NCI-H526 (cell line): ENCODE measurements at regions not wholly inside any gene's neighbourhood (a gene's known extent, or its start where the extent isn't known, plus 50 kb on each side); places are given as distances from the start of the nearest gene placed in this dataset.
"Not testable (repeated sequence)": the region's sequence is repeated elsewhere in the genome, so short reads cannot be mapped to it uniquely, and the experiment has no call there.

Source experiments
- DNase-seq, 2 experiments: peaks; one replicate each; lab custom pipeline; 2025; lab: John Stamatoyannopoulos, UW

DNA sequence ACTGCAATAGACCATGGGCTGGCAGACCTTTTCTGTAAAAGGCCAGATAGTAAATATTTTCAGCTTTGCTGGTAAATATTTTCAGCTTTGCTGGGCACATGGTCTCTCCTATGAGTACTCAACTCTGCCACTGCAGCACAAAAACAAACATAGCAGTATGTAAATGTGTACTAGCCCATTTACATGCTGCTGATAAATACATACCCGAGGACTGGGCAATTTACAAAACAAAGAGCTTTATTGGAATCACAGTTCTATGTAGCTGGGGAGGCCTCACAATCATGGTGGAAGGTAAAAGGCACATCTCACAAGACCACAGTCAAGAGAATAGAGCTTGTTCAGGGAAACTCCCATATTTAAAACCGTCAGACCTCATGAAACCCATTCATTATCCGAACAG lies 793.0 kb downstream of the EDEM1 start:
- peak; percentile 22 to 49 for DNase-seq

DNA sequence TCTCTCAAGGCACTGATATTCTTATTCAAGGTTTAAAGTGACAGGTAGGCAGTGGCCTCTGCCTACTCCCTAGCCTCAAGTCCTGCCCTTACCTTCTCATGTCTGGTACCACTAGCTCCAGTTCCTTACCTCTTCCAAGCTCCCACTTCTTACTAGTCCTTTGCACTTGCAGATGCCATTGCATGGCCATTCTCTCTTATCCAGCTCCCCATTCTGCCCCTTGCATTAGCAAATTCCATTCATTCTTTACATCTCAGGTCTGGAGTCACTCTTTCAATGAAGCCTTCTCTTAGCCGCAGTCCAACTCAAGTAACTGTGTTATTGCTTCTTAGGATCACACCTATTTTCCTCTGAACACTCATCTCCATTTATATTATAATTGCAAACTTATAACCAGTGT lies 807.1 kb downstream of the EDEM1 start:
- no peak for DNase-seq

DNA sequence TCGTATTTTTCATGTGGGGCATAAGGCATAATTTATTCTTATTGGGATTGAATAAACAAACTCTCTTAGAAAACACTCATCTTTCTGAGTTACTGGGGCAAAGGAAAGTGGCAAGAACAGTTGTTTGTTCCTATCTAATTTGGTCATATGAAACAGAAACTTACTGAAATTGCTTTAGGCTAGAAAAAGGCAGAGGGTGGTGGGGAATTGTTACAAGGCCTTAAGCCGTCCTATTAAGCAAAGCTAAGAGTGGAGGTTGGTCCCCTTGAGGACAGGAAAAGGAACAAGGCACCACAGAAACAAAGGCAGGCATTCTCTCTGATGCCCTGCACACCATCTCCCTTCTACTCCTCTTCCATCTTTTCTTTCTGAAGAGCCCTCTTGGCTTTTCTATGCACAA lies 830.9 kb downstream of the EDEM1 start:
- DNase-seq: no peak

DNA sequence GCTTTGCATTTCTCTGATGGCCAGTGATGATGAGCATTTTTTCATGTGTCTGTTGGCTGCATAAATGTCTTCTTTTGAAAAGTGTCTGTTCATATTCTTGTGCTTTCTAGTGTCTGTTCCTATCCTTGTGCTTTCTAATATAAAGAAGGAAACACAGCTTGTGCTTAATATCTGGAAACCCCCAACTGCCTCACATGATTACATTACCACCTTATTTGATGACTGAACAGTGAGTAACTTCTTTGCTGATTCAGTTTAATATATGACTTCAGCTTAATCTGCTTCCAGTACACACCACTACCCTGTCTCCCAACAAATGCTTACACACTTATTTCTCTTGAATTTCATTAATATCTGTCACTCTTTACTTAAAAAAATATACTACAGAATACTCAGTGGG lies 835.1 kb downstream of the EDEM1 start:
- DNase-seq: no peak

DNA sequence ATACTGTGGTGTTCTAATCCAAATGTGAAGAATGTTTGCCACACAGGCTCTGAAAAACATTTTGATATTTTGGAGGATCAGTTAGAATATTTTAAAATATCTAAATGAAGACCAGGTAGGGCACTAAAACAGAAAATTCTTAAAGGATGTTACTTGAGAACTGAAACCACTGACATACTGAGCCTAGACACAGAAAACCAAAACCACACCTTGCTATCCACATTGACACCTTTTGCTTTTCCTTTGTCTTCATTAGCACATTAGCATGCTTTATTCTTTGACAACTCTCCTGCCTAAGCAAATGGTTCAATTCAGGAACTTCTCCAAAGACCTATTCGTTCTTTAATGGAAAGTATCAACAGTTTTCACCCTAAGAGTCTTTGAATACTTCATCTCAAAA lies 835.9 kb upstream of the GRM7 start:
- no peak for DNase-seq

DNA sequence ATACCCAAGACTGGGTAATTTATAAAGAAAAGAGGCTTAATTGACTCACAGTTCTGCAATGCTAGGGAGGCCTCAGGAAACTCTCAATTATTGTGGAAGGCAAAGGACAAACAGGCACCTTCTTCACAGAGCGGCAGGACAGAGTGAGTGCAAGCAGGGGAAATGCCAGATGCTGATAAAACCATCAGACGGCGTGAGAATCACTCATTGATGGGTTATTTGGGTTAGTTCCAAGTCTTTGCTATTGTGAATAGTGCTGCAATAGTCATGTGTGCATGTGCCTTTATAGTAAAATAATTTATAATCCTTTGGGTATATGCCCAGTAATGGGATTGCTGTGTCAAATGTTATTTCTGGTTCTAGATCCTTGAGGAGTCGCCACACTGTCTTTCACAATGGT lies 830.3 kb upstream of the GRM7 start:
- not testable (repeated sequence) for DNase-seq

DNA sequence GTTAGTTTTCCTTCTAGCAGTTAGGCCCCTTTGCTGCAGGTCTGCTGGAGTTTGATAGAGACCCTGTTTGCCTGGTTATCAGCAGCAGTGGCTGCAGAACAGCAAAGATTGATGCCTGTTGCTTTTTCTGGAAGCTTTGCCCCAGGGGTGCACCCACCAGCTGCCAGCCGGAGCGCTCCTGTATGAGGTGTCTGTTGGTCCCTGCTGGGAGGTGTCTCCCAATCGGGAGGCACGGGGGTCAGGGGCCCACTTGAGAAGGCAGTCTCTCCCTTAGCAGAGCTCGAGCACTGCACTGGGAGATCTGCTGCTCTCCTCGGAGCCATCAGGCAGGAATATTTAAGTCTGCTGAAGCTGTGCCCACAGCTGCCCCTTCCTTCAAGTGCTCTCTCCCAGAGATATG lies 825.3 kb upstream of the GRM7 start:
- no peak for DNase-seq

DNA sequence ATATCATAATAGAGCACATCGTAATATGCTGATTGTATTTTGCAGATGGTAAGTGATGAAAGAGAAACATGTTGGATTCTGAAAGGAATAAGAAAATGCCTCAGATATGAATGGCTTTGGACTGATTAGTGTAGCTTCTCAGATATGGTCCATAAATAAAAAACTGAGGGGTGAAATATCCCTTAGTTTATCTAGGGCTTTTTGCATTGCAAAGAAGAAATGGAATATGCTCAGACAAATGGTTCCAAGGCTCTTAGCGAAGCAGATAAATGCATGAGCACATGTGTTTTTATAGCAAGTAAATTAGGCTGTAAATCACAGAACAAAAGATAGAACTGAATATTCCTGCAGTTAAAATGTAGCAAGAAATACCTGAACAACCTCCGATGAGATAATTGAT lies 820.9 kb upstream of the GRM7 start:
- peak; percentile 5 to 43 for DNase-seq

DNA sequence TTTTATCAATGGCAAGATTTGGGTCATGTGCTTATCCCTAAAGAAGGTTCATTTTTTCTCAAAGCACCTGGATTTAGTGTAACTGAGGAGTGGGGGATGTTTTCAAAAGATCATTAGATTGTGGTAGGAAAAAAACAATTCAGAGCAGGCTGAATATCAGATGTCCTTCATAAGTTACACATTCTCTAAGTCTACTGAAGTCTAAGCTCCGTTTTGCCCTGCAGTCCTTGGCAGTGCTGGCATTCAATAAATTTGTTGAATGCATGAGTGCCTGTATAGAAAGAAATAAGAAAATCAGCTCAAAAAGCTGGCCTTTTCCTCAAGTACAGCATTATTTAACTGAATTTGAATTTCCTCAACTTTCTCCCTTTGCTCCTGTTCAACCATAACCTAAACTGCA lies 819.0 kb upstream of the GRM7 start:
- DNase-seq: no peak

DNA sequence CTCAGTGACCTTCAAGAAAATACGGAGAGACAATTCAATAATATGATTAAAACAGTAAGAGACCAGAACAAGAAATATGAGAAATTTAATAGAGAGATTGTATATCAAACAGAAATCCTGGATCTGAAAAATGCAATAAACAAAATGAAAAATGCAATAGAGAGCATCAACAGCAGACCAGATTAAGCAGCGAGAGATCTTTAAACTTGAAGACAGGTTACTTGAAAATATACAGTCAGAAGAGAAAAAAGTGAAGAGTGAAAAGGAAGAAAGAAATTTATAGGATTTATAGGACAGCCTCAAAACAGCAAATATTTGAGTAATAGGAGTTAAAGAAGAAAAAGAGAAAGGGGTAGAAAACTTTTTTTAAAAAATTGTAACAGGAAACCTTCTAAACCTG lies 813.9 kb upstream of the GRM7 start:
- DNase-seq: no peak

DNA sequence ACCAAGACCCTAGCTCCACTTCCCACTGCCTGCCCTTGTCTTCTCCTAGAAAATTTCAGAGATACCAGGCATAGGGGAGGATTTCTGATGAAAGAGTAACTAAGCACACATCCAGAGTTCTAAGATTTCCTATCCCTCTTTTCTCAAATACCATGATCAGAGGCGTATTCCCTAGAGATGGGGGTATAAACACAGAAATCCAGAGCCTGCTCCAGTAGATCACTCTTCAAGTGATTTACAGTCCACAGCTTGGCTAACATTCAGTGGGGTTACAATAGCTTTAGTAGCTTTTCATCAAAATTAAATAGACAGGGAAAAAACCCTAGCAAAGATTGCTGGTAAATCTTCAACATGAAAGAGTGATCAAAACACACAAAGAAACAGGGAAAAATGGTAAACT lies 800.7 kb upstream of the GRM7 start:
- DNase-seq: no peak

DNA sequence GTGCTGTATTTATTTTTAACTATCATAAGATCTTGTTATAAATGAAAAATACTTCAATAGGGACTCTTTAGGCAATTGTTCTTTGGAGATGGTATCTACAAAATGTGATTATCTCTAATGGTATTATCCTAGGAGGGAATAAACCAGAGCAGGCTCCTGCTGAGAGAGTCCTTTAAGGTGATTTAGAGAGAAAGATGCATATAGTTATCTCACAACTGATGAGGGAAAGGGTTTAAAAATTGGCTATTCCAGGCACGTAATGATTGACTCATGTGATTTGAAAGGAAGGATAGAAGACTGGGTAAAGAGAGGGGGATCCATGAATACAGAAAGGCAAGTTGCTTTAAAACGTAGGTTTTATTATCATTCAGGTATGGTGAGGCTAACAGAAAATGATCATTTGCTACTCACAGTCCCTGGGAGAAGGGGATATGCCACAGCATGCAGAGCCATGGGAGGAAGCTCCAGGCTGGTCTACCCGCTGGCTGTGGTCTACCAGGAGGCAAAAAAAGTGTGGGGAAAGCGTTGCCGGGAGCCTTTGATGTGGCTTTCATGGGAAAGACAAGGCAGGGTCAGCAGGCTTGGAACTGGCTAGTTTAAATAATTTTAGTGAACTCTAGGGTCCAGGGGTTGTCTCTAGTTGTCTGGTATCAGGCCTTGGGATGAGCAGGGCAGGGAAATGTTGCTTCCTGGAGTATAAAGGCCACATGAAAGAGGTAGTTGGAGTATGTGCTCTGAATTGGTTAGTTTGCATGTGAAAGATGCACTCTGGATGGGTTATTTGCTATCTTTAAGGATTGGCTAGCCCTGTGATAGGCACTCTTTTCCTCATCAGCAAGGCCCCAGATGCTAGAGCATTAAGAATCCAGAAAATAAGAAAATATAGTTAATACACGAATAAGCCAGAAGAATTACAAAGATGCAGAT lies 798.4 kb upstream of the GRM7 start:
- DNase-seq: no peak

DNA sequence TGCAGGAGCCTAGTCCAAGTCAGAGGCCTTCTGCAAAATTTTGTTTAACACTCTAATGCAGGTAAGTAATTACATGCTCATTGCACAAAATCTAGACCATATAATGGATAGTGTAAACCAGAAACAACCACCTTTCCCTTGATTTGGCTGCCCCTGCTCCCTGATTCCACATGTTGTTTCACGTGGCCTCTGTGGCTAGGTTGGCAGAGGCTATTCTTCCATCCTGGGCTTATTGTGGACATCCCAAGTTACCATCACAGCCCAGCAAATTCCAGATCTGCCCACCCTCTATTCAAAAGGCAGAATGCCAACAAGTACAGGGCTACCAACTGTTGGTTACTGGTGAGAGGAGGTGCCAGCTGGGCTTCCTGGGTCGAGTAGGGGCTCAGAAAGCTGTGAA lies 794.5 kb upstream of the GRM7 start:
- DNase-seq: no peak

DNA sequence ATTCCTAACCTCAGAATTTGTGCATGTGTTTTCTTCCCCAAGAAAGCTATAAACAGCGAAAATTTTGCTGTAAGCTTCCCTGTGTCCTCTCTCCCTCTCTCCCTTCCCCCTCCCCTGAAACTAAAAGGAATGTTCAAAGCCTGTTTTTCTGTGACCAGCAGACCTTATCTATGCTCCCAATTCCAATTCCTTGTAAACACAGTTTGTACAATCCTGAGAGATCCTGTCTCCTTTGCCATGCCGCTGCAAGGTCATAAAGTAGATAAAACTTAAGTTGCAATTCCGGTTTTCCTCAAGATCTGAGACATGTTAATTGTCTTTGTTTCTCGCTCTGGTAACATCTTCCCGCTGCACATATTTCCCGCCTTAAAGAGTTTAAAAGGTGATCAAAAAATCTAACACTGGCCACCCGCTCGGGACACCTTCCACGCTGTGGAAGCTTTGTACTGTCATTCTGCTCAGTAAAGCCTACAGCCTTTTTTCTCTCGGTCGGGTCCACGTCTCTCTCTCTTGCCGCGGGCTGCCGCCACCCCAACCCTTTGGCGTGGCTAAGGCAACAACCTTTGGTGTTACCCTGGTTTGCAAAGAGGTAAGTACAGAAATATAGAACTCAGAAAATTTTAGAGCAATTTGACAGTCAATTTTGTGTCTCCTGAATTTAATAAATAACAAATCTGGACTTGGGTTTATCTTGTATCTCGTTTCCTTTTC lies 793.9 kb upstream of the GRM7 start:
- DNase-seq: not testable (repeated sequence)

DNA sequence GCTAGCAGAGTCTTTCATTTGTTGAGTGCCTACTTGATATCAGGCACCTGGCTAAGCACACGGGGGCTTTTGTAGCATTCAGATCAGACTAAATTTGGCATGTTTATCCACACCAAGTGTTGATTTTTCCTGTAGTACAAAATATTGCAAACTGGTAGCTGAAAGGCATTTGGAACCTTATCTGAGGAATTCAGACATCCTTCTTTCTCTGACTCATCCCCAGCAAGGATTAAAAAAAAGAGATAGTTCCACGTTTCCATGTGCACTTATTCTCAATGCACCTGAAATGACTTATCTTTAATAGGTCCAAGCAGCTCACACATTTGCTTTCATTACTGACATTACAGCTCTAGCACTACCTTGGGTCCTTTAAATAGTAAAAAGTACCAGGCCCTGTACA lies 786.0 kb upstream of the GRM7 start:
- DNase-seq: no peak

DNA sequence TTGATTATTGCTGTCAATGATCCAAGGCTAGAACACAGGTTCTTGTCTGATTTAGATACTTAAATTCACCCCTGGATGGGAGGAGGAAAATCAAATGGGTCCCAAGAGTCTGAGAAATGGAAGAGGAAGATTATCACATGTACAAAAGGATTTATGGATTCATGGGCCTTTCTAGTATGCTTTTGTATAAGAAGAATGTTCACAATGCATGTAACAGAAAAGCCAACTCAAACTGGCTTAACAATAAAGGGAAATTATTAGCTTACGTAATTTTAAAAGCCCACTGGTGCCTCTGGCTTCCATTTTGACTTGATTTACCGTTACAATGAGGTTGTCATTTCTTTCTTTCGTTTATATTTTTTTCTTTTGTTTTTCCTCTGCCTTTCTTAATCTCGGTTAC lies 782.5 kb upstream of the GRM7 start:
- DNase-seq: no peak

DNA sequence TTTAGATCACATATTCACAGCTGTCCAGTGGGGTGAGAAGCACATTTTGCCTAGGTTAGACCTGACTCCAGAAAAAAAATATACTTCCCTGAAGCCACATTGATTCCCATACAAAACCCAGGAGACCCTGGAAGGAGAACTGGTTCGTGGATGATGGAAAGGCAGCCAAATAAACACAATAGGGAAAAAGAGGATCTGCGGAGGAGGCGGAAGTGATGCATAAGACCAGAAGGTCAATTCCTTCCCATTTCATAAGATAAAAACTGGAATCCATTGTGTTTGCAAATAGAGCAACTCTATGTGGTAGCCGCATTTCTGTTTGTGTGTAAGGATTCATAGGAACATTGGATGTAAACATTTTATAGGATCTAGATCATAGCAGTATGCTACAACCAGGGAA lies 781.9 kb upstream of the GRM7 start:
- no peak for DNase-seq

DNA sequence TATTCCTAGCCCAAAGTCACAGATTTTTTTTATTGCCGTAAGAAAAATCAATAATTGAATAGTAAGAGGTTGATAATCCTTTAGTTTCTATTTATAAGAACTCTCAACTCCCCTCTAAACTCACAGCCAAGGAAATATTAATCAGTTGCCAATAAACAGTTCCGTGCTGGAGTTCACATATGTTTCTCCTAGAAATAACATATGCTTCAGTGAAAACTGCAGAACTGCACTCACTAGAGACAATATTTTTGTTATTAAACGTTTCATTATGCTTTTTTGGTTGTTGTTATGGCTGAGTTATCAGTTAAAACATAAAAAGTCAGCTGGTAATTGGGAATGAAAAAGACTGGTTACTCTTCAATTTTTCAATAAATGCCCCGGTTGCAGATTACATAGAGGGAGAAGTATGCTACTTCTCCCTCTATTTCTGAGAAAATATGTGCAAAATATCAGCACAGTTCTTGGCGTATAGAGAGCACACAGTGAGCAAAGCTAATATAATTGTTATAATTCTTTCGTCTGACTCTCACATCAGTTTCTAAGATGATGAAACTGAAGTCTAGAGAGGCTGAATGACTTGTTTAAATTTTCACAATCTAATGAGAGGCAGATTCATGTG lies 781.2 kb upstream of the GRM7 start:
- DNase-seq: no peak

DNA sequence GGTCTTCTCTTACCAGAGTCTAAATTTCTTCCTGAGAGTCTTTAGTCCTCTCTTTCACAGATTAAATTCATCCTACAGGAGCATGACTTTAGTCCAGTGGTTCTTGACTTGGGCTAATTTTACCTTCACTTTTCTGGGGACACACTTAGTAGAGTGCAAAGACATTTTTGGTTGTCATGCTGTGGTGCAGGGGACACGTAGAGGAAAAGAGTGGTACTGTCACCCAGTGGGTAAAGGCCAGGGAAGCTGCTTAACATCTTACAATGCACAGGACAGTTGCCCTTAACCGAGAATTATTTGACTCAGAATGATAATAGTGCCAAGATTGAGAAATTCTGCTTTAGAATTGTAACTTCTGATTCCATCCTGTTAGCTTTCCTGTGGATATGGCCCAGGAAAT lies 772.5 kb upstream of the GRM7 start:
- DNase-seq: no peak

DNA sequence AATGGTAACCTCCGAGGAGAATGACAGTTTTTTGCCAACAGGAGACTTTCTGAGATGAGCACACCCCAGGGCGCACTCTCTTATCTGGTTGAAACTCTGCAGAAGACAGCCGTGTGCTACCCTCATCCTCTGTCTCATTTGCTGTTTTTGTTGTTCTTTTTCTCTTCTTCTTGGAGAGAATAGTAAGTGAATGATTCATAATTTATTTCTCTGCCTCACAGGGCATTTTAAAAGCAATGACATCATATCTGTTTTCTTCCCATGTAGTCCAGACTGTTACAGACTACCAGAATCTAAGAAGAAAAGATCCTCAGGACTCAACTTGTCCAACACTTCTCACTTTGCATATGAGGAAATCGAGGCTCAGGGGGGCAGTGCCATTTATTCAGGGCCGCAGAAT lies 771.1 kb upstream of the GRM7 start:
- no peak for DNase-seq

DNA sequence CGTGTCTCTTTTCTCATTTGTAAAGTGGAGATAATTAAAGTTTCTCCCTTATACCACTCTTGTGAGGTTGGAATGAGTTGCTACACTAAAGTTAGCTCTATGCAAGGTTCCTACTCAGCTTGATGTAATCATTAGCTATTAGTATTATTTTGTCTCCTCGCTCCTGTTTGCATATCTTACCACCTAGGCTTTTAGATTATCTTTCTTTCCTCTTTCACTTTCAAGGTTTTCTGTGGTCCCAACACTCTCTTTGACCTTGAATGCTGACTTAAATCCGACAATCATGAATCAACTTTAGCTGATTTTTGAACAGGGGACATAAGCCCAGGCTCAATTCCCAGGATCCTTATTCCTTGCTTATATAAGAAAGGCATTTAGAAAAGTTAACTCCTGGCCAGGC lies 769.7 kb upstream of the GRM7 start:
- DNase-seq: no peak

DNA sequence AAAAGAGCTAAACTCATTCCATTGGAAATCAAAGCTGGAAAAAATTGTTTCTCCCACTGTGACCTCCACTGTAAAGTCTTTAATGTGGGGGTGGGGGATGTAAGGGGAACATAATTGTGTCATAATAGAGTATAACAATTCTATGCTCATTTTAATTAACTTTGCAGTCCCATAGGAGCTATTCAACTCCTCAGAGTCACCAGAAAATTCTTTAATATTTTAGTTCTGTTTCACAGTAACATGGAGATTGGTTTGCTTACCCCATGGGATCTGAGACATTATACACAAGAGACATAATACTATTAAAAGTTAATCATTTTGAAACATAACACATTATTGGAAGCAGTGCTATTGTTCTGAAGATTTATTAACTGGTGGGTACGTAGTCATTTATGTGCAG lies 765.9 kb upstream of the GRM7 start:
- DNase-seq: no peak

DNA sequence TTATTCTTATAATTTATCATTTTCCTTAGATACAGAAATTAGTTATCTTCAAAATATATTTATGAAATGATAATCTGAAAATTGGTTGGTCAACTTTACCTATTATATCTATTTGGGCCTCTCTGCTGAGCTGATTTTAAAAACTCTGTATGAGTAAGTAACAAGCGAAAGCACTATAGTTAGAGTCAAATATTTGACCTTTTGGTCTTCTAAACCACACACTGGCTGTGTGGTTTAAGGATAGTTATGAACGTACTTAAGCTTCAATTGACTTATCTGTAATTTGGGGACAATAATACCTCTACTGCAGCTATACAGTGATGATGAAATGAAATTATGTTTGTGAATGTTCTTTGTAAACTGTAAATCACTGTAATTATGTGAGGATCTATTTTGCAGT lies 763.9 kb upstream of the GRM7 start:
- DNase-seq: no peak
